Midbrain (tissue), 1 donor: ENCODE measurements at regions not wholly inside any gene's neighbourhood (a gene's known extent, or its start where the extent isn't known, plus 50 kb on each side); places are given as distances from the start of the nearest gene placed in this dataset.
"Not testable (repeated sequence)": the region's sequence is repeated elsewhere in the genome, so short reads cannot be mapped to it uniquely, and the experiment has no call there.

ENCODE experiments used
- DNase-seq: peaks from one replicate; lab custom pipeline; 2025; lab: John Stamatoyannopoulos, UW

- DNase-seq: no peak
Observed at GRCh38 chr18:77329651-77330050, 80.0 kb downstream of the GALR1 start.

GRCh38 chr18:77334876-77335275 lies 85.2 kb downstream of the GALR1 start:
- no peak for DNase-seq

GRCh38 chr18:77337604-77338003 lies 88.0 kb downstream of the GALR1 start:
- no peak for DNase-seq

GRCh38 chr18:77339093-77339492 lies 89.4 kb downstream of the GALR1 start:
- no peak for DNase-seq

- no peak for DNase-seq
Observed at GRCh38 chr18:77339623-77340022, 90.0 kb downstream of the GALR1 start.

- DNase-seq: no peak
Observed at GRCh38 chr18:77340815-77341214, 91.2 kb downstream of the GALR1 start.

- no peak for DNase-seq
Observed at GRCh38 chr18:77341527-77342325, 92.1 kb downstream of the GALR1 start.

- no peak for DNase-seq
Observed at GRCh38 chr18:77342736-77343135, 93.1 kb downstream of the GALR1 start.

- DNase-seq: no peak
Observed at GRCh38 chr18:77343846-77344510, 94.3 kb downstream of the GALR1 start.

GRCh38 chr18:77344786-77345500 lies 95.3 kb downstream of the GALR1 start:
- no peak for DNase-seq

- no peak for DNase-seq
Observed at GRCh38 chr18:77346208-77346810, 96.7 kb downstream of the GALR1 start.

- DNase-seq: not testable (repeated sequence)
Observed at GRCh38 chr18:77353349-77353748, 103.7 kb downstream of the GALR1 start.

GRCh38 chr18:77359561-77360314 lies 110.1 kb downstream of the GALR1 start:
- DNase-seq: no peak

- no peak for DNase-seq
Observed at GRCh38 chr18:77360315-77361190, 110.9 kb downstream of the GALR1 start.

- DNase-seq: no peak
Observed at GRCh38 chr18:77361382-77361781, 111.7 kb downstream of the GALR1 start.

- DNase-seq: no peak
Observed at GRCh38 chr18:77365667-77366066, 116.0 kb downstream of the GALR1 start.

- DNase-seq: no peak
Observed at GRCh38 chr18:77366067-77366719, 116.5 kb downstream of the GALR1 start.

- peak; percentile 76 for DNase-seq
Observed at GRCh38 chr18:77366720-77367641, 117.3 kb downstream of the GALR1 start.

- DNase-seq: no peak
Observed at GRCh38 chr18:77369644-77370043, 120.0 kb downstream of the GALR1 start.
